RWPE1 (cell line): ENCODE measurements at regions not wholly inside any gene's neighbourhood (a gene's known extent, or its start where the extent isn't known, plus 50 kb on each side); places are given as distances from the start of the nearest gene placed in this dataset.

Experiments used
- CTCF ChIA-PET: fragments of 350-600 bp; sonication (Branson Sonifier 250); formaldehyde crosslinking; extraction: SDS; loops from one replicate; lab custom pipeline; 2021; lab: Yijun Ruan, JAX
- POLR2A ChIA-PET: fragments of 400-600 bp; formaldehyde crosslinking; extraction: SDS; loops from one replicate; lab custom pipeline; 2020; ENCODE audit warnings: antibody characterized with exemption; ENCODE audit not compliant: low non-redundant PET; lab: Yijun Ruan, JAX
- DNase-seq: peaks from one replicate; pipeline ENCODE4 v3.0.0; 2012; ENCODE audit warnings: low spot score
- H3K27ac ChIP-seq: fragments of 450-650 bp; 2 replicates; pipeline ENCODE4 v1.5.1; 2017
- CTCF ChIP-seq: fragments of 450-650 bp; conservative IDR thresholded peaks from 2 replicates; pipeline ENCODE4 v1.5.1; 2017; ENCODE audit warnings: low read depth, mild to moderate bottlenecking

DNA sequence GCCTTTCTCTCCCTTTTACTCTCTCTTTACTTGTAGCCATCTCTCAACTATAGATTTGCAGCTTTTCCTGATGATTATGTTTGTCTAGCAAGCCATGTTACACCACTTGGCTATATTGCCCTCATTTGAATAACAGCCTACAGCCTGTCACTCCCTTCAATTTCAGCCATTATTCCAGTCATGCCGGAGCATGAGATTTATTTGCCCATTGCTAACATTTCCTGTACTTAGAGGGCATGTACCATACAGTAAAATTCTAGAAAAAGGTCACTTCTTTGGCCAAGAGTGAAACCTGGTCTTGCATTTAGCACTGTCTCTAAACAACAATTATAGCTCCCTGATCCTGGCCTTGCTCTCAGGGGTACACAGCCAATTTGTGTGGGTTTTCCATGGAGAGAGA is 221.7 kb upstream of the TMC3 start:
- H3K27ac ChIP-seq, result no peak overlapping the region
- TF ChIP-seq CTCF, result no peak
- no peak for DNase-seq
- ChIA-PET CTCF (no interaction called here), POLR2A (no interaction called here)

GRCh38 chr15:81589671-81590070 is 215.7 kb upstream of the TMC3 start:
- H3K27ac ChIP-seq, result no peak overlapping the region
- no peak for TF ChIP-seq CTCF
- POLR2A ChIA-PET, result no interaction called here
- CTCF ChIA-PET, result no interaction called here
- no peak for DNase-seq

GRCh38 chr15:81575436-81576123 is 201.6 kb upstream of the TMC3 start:
- CTCF ChIA-PET, result no interaction called here
- DNase-seq, result peak; percentile 51
- no peak overlapping the region for H3K27ac ChIP-seq
- no peak for TF ChIP-seq CTCF
- POLR2A ChIA-PET, result no interaction called here

- POLR2A ChIA-PET, result no interaction called here
- no peak for TF ChIP-seq CTCF
- DNase-seq, result no peak
- CTCF ChIA-PET, result no interaction called here
- no peak overlapping the region for H3K27ac ChIP-seq
Measured at GRCh38 chr15:81573098-81573746, 199.2 kb upstream of the TMC3 start.

- ChIA-PET POLR2A (no interaction called here), CTCF (no interaction called here)
- H3K27ac ChIP-seq, result no peak overlapping the region
- DNase-seq, result no peak
- TF ChIP-seq CTCF, result no peak
Measured at GRCh38 chr15:81572190-81572589, 198.2 kb upstream of the TMC3 start.

DNA sequence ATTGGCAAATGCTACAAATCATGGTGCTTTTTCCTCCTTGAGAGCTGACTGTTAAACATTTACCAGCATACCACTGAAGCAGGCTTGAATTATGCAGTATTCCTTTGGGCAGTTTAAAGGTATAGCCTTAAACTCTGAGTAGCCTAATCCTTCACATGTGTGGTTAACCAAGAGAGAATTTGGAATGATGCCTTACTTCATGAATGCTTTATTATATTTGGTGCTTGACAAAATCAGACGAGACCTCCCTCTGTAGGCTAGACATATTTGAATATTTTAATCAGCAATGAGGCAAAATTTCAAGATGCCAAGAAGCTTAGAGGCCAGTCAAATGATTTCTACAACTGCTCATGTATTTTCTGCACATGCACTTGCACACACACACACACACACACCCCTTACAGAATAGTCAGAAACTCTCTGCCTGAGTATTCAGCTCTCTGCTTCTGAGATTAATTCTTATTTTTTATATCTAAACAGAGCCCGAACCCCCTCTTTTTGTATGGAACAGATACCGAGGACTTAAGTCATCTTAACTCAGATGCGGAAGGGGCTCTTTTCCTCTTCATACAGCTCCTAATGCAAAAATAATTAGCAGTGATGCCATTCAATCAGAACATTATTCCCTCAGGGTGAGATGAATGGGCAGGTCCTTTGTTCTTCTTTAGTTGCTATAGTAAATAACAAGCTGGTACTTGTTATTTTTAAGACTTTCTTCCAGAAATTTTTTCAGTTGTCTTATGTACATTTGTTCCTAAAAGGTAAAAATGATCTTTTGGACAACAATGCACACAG is 195.5 kb upstream of the TMC3 start:
- ChIA-PET CTCF (no interaction called here), POLR2A (no interaction called here)
- DNase-seq, result no peak
- TF ChIP-seq CTCF, result no peak
- no peak overlapping the region for H3K27ac ChIP-seq
